Stimulated activated CD8-positive, alpha-beta memory T cell treated with anti-CD3 and anti-CD28 coated beads, Interleukin-12 subunit alpha, Interleukin-12 subunit beta, amount 100 ng/mL, for 24 hours (primary cell): ENCODE measurements at regions not wholly inside any gene's neighbourhood (a gene's known extent, or its start where the extent isn't known, plus 50 kb on each side); places are given as distances from the start of the nearest gene placed in this dataset.

Source experiments
- DNase-seq: peaks from one replicate; pipeline ENCODE4 v3.0.0-alpha.2; 2020; ENCODE audit errors: extremely low read depth

GRCh38 chr11:116601814-116602636, 170.8 kb downstream of the BUD13 start:
- no peak for DNase-seq

GRCh38 chr11:116600930-116601329, 171.9 kb downstream of the BUD13 start:
- no peak for DNase-seq

GRCh38 chr11:116598556-116598955, 174.2 kb downstream of the BUD13 start:
- no peak for DNase-seq

- no peak for DNase-seq
These were observed 174.8 kb downstream of the BUD13 start for GRCh38 chr11:116598036-116598435.

- no peak for DNase-seq
These were observed 176.2 kb downstream of the BUD13 start for GRCh38 chr11:116596346-116597260.

GRCh38 chr11:116595305-116595880, 177.4 kb downstream of the BUD13 start:
- DNase-seq = no peak

GRCh38 chr11:116590844-116591570, 181.8 kb downstream of the BUD13 start:
- DNase-seq = no peak

GRCh38 chr11:116589402-116589801, 183.4 kb downstream of the BUD13 start:
- no peak for DNase-seq

GRCh38 chr11:116586392-116586791, 186.4 kb downstream of the BUD13 start:
- no peak for DNase-seq

- DNase-seq = no peak
These were observed 190.2 kb downstream of the BUD13 start for GRCh38 chr11:116582571-116582970.

- no peak for DNase-seq
These were observed 191.4 kb downstream of the BUD13 start for GRCh38 chr11:116581349-116581748.

GRCh38 chr11:116580799-116581198, 192.0 kb downstream of the BUD13 start:
- DNase-seq = no peak

GRCh38 chr11:116579857-116580727, 192.7 kb downstream of the BUD13 start:
- DNase-seq = no peak

GRCh38 chr11:116579031-116579653, 193.6 kb downstream of the BUD13 start:
- DNase-seq = no peak

GRCh38 chr11:116577956-116578355, 194.8 kb downstream of the BUD13 start:
- no peak for DNase-seq

- no peak for DNase-seq
These were observed 195.5 kb downstream of the BUD13 start for GRCh38 chr11:116577273-116577672.

- DNase-seq = no peak
These were observed 196.3 kb downstream of the BUD13 start for GRCh38 chr11:116576526-116576925.

- DNase-seq = no peak
These were observed 205.0 kb downstream of the BUD13 start for GRCh38 chr11:116567721-116568242.

- DNase-seq = no peak
These were observed 209.1 kb downstream of the BUD13 start for GRCh38 chr11:116563712-116564047.
